ENCODE measurements at regions not wholly inside any gene's neighbourhood (a gene's known extent, or its start where the extent isn't known, plus 50 kb on each side); places are given as distances from the start of the nearest gene placed in this dataset.

DNA sequence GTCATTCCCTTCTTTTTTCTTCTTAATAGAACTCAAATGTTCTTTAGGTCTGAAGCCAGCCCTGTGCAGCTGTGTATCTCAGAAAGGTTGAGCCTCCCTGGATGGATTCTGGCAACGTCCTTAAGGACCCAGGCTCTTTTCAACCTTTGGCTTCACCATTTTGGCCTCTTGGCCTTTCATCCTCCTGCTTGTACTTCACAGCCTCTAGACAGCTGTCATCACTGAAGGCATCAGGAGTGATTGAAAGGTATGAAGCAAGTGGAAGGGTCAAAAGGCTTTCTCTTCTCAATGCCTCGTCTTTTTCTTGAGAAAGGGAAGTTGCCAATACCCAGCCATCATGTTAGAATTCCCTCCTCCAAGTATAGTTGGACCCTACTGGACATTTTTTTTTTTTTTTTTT lies 81.2 kb upstream of the RANBP3L start:
- H3K36me3 ChIP-seq (ENCODE audit: control insufficient read depth in 1 of 2, insufficient read depth in 2 of 2, low read length in 2 of 2) = no peaks in the 10 kb centered on the region
- no peak overlapping the region for H3K9ac ChIP-seq (ENCODE audit: low read length)
- BruUV-seq (replicated peaks) = no TSS peak
- H2AFZ ChIP-seq (ENCODE audit: low read depth, low read length, poor library complexity, severe bottlenecking) = no peak overlapping the region
- no peak overlapping the region for H3K27ac ChIP-seq (ENCODE audit: low read depth, low read length)
- TF ChIP-seq EZH2phosphoT487 (IDR thresholded peaks at IDR 0.05; ENCODE audit: borderline replicate concordance) (no peak), ZNF274 (IDR thresholded peaks at IDR 0.05; ENCODE audit: low read depth, low read length) (no peak), SP1 (IDR thresholded peaks at IDR 0.05; ENCODE audit: low read depth) (no peak)
- TF ChIP-seq, protein P1, sequence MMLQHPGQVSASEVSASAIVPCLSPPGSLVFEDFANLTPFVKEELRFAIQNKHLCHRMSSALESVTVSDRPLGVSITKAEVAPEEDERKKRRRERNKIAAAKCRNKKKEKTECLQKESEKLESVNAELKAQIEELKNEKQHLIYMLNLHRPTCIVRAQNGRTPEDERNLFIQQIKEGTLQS (IDR thresholded peaks at IDR 0.05) = no peak
- CTCF ChIA-PET = no interaction called here
- H4K20me1 ChIP-seq (ENCODE audit: insufficient read depth) = no peaks in the 10 kb centered on the region
- intact Hi-C loops (cut with micrococcal nuclease) = no loop called here
- H3K4me1 ChIP-seq (ENCODE audit: control insufficient read depth in 1 of 2, insufficient read depth in 2 of 2, low read length in 2 of 2) = no peaks in the 10 kb centered on the region
- H3K9me3 ChIP-seq (ENCODE audit: control insufficient read depth in 1 of 2, insufficient read depth in 1 of 2, low read depth in 1 of 2, low read length in 2 of 2) = no peaks in the 10 kb centered on the region
- H3K79me2 ChIP-seq (ENCODE audit: insufficient read depth, low read length) = no peaks in the 10 kb centered on the region
- RAD21 ChIA-PET (ENCODE audit: low non-redundant PET in 1 of 2, low total read pairs in 2 of 2, uncharacterized antibody in 2 of 2, unreplicated experiment in 2 of 2) = no interaction called here
- H3K27me3 ChIP-seq (ENCODE audit: insufficient read depth, low read length) = no peaks in the 10 kb centered on the region
- POLR2A ChIA-PET = no interaction called here
- DNase-seq (ENCODE audit: low read depth, low spot score) = no peak
- no peak for ATAC-seq
- H3K4me2 ChIP-seq (ENCODE audit: low read length) = no peak overlapping the region
- H3K4me3 ChIP-seq (replicated peaks in 1 of 2; ENCODE audit: low read depth in 1 of 2, low read length in 2 of 2) = no peak overlapping the region
- H3K9me2 ChIP-seq (ENCODE audit: insufficient read depth) = no peaks in the 10 kb centered on the region

DNA sequence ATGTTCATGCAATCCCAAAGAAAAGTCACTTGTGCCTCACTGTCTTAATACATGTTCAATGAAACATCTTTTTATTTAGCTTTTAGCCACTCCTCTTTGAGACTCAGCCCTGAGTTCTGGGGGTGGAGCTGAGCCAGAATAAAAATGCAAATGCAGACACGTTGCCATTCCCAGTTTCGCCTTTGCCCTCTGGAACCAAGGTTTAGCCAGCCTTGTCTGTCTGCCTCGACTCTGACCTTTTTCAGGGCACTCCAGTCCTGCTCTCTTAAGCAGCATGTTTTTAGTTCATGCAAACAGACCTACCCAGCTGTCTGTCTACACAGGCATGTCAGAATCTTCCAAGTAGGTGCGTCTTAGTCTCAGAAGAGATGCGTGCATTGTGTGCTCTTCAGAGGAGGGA lies 82.2 kb upstream of the RANBP3L start:
- H3K79me2 ChIP-seq (ENCODE audit: insufficient read depth, low read length) = no peaks in the 10 kb centered on the region
- no peaks in the 10 kb centered on the region for H3K9me3 ChIP-seq (ENCODE audit: control insufficient read depth in 1 of 2, insufficient read depth in 1 of 2, low read depth in 1 of 2, low read length in 2 of 2)
- H3K9me2 ChIP-seq (ENCODE audit: insufficient read depth) = no peaks in the 10 kb centered on the region
- H3K36me3 ChIP-seq (ENCODE audit: control insufficient read depth in 1 of 2, insufficient read depth in 2 of 2, low read length in 2 of 2) = no peaks in the 10 kb centered on the region
- no peaks in the 10 kb centered on the region for H3K4me1 ChIP-seq (ENCODE audit: control insufficient read depth in 1 of 2, insufficient read depth in 2 of 2, low read length in 2 of 2)
- H3K27me3 ChIP-seq (ENCODE audit: insufficient read depth, low read length) = no peaks in the 10 kb centered on the region
- BruUV-seq (replicated peaks) = no TSS peak
- H3K4me3 ChIP-seq (replicated peaks in 1 of 2; ENCODE audit: low read depth in 1 of 2, low read length in 2 of 2) = no peak overlapping the region
- ChIA-PET CTCF (no interaction called here), POLR2A (no interaction called here), RAD21 (ENCODE audit: low non-redundant PET in 1 of 2, low total read pairs in 2 of 2, uncharacterized antibody in 2 of 2, unreplicated experiment in 2 of 2) (no interaction called here)
- H4K20me1 ChIP-seq (ENCODE audit: insufficient read depth) = no peaks in the 10 kb centered on the region
- no peak overlapping the region for H2AFZ ChIP-seq (ENCODE audit: low read depth, low read length, poor library complexity, severe bottlenecking)
- ATAC-seq = no peak
- DNase-seq (ENCODE audit: low read depth, low spot score) = no peak
- no peak for TF ChIP-seq FOSL1 (IDR thresholded peaks at IDR 0.05; ENCODE audit: low read depth)
- intact Hi-C loops (cut with micrococcal nuclease) = no loop called here
- H3K27ac ChIP-seq (ENCODE audit: low read depth, low read length) = no peak overlapping the region
- no peak overlapping the region for H3K9ac ChIP-seq (ENCODE audit: low read length)
- H3K4me2 ChIP-seq (ENCODE audit: low read length) = no peak overlapping the region

Measured in HCT116 (cell line).